ENCODE measurements at regions not wholly inside any gene's neighbourhood (a gene's known extent, or its start where the extent isn't known, plus 50 kb on each side); places are given as distances from the start of the nearest gene placed in this dataset.
"Not testable (repeated sequence)": the region's sequence is repeated elsewhere in the genome, so short reads cannot be mapped to it uniquely, and the experiment has no call there.

DNA sequence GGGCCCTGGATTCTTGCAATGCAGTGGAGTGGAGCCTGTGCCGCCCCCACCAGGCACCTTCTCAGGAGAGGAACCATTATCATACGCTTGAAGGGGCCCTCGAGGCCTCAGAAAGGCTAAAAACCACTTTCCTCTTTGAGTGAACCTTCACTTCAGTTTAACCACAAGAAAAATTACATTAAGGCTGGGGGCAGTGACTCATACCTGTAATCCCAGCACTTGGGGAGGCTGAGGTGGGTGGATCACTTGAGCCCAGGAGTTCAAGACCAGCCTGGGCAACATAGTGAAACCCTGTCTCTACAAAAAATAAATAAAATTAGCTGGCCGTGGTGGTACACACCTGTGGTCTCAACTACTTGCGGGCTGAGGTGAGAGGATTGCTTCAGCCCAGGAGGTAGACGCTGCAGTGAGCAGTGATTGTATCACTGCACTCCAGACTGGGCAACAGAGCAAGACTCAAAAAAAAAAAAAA is 165.8 kb upstream of the GRK3 start:
- DNase-seq: not testable (repeated sequence)

DNA sequence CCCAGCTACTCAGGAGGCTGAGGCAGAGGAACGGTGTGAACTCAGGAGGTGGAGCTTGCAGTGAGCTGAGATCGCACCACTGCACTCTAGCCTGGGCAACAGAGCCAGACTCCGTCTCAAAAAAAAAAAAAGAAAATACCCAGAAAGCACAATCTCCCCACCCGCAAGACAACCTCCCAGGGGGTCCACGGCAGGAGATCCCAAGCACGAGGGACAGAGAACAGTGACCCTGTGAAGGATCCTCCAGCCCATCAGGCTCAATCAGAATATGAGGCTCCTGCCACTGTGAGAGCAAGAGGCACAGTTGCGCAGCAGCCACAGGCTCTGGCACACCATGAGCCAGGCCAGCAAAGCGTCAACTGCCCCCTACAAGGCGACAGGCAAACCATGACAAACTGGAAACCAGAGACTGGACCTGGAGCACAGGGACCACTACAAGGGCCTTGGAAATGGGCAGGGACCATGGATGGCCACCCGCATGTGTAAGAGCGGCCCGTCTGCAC is 164.8 kb upstream of the GRK3 start:
- no peak for DNase-seq

DNA sequence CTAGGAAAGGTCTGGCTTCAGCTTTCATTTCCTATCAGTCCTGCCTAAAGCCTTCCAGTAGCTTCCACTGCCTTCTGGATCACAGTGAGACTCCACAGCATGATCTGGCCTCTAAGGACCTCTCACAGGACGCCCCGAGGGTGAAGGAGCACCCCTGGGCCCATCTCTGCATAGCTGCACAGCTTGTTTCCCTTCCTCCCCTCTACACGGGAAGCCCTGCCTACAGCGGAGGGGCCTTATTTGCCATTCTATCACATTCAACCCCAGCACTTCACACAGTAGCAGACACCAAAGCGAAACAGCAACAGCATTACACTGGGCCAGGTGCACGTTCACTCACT is 162.3 kb upstream of the GRK3 start:
- DNase-seq: no peak

DNA sequence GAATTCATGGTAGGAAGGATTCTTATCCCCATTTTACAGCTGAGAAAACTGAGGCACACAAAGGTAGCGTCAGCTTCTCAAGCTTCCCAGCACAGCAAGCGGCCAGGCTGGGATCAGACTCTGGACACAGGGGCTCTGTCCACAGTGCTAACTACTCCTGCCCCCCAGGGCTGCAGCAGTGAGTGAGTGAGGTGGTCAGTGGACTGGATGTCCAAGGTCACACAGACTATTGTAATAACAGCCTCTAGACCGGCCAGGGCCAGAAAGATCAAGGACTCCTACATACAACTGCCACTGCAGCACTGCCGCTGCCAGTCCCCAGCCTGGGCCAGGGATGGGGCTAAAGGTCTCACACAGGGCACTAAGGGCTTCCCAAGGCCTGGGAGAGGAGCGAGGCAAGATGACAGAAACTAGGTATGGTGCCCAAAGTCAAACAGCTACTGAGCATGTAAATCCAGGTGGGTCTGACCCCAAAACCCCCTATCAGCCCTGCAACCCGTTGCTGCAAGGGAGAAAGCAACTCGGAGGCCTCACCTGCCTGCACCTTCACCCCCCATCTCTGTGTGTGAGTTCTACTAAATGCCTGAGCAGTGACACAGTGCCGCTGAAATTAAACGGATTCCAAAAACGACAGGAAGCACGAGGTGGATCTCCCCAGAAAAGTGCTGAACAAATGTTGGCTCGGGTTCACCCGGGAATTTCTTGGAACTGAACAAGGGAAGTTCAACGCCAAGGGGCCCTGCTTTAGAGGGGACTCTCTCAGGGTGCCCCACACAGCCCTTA is 161.8 kb upstream of the GRK3 start:
- no peak for DNase-seq

DNA sequence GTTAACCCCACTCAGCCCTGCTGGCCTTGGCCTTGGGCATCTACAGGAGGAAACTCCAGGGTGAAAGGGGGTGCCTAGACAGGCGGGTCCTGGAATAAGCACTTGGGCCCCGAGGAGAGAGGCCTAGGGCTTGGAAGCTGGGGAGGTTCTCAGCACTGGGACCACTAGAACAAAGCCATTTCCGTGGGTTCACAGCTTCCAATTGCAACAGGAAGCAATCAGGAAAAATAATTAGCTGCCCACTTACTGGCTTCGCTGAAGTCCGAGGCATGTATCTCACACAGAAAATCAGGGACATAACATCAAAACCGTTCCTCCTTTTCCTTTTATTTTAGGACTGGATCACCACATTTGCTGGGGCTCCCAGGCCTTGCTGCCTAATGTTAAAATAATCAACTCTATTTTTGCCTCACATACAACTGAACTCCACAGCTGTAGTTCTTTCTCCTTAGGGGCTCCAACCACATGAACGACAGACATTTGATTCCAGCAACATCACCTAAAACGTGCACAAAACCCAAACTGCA is 161.1 kb upstream of the GRK3 start:
- no peak for DNase-seq

DNA sequence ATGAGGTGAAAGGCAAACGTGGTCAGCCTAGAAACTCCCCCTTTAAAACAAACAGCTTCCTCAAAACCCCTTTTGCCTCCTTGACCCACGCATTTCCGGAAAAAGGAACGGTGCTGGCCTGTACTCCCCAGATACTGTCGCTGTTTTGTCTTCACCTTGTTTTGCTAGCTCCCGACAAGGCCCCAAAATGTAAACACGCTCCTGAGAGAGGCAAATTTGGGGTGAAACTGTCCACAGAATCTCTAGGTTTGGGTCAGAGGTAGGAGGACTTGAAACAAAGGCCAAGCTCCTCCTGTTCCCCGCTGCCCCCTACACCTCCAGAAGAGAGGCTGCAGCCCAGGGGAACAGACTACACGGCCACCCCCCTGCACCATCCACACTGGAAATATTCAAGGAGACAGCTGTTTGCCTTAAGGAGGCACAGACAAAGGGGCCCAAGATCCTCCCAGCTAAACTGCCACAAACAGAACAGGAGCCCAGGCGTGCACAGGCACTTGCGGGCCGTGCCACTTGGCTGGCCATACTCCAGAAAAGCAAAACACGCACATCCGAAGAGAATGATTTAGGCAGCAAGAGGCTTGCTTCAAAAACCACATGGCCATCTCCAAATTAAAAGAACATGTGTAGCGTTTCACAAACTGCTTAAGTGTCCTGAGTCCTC is 160.5 kb upstream of the GRK3 start:
- DNase-seq: no peak

DNA sequence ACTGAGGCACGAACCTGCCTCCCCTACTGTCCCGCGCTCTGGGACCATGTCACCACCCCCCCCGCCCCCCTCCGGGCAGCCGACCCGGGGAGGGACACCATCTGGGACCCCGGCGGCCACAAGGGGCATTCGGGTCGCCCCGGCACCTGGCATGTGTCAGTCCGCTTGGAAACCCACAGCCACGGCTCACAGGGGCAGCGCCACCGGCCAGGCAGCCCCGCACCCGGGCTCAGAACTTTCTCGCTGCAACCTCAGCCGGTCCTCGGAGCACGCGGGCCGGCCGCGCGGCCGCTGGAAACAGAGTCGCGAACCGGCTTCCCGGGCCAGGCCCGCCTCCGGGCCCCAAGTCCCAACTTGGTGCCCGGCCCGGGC is 159.9 kb upstream of the GRK3 start:
- DNase-seq: no peak

DNA sequence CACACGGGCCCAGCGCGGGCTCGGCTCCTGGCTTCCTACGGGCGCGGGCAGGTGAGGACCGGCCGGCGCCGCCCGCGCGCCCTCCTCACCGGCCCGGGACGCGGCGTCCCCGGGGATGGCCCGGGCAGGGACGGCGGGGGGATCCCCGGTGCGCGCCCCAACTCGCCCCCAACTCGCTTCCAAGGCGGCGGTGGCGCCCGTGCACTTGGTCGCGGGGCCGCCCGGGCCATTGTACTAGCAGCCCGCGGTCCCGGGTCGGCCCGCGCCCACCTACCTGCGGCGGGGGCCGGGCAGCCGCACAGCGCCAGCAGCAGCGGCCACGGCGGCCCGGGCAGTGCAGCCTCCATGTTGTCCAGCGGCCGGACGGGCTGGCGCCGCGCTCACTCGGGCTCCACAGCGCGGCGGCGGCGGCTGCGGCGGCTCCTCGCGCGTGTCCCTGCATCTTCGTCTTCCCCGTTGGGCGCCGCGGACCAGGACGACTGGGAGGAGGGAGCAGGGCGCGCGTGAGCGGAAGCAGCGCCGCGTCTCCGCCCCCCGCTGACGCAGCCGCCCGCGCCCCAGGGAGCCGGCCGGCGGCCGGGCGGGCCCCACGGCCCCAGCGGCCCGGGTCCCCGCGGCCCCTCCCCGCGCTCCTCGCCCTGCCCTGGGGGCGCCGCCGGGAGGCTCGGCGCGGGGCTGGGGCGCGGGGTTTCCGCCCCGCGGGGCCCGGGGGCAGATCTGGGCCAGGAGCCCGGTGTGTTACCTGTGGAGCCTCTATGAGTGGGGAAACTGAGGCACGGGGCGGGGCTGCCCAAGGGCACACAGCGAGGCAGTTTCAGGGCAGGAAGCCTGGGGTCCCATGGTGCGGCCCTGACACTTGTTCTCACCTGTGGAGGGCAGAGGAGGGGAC is 159.3 kb upstream of the GRK3 start:
- no peak for DNase-seq

DNA sequence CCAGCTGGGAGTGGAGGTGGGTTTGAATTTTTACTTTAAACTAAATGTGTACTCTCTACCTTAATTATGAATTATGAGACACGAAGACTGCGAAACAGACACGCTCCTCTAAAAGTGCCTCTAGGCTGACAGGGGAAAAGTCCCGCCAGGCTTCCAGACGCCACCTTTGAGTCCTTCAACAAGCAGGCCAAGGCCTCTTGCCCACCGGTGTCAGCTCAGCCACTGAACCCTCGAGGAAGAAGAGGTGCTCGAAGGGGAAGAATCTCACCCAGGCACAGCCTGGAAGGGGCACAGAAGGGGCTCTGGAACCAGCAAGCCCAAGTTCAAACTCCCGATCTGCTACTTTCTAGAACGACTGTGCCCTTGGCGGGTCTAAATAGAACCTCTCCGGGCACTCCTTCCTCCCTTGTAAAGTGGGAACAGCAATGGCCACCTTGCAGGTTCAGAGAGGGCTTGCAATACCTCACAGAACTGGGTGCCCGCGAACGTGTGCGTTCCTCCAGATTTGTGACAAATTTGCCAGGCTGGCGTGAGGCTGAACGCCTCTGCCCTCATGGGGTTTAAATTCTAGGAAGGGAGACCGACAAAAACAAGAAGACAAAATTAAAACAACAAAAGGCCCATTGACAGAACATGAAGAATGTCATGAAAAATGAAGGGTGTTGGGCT is 158.5 kb upstream of the GRK3 start:
- DNase-seq: no peak

DNA sequence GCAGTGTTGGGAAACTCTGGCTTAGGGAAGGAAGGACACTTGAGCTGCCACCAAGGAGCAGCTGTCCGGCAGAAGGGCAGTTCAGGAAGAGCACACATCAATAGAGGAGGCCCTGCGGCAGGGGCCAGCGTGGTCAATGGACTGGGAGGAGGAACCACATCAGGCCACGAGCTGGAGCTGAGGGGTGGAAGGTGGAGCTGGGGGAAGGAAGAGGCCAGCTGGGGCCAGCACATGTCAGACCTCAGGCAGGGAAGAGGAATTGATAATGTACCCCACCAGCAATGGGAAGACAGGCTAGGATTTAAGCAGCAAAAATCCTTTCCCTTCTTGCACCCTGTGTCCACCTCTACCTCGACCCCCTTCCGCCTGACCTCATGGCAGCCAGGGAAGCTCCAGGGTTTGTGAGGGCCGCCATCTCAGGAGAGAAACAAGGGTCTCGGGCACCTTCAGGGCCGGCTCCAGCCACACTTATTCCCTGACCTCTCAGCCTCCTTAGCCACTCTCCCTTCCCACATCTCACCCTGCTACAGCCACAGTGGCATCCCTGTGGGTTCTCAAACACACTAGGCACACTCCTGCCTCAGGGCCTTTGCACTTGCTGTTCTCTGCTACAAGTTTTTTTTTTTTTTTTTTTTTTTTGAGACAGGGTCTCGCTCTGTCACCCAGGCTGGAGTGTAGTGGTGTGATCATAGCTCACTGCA is 157.8 kb upstream of the GRK3 start:
- no peak for DNase-seq

DNA sequence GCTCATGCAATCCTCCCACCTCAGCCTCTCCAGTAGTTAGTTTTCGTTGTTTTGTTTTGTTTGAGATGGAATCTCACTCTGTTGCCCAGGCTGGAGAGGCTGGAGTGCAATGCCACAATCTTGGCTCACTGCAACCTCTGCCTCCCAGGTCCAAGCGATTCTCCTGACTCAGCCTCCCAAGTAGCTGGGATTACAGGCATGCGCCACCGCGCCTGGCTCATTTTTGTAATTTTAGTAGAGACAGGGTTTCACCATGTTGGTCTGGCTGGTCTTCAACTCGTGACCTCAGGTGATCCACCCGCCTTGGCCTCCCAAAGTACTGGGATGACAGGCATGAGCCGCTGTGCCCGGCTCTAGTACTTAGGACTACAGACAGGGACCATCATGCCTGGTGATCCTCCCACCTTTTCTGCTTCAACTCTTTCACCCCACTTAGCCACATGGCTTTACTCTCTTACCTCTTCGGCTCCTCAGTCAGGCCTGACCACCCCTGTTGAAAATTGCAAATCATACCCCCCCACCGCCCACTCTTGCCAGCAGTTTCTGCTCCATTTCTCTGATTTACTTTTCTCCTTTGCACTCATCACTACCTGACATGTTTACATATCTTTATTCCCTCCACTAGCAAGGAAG is 157.1 kb upstream of the GRK3 start:
- DNase-seq: no peak

DNA sequence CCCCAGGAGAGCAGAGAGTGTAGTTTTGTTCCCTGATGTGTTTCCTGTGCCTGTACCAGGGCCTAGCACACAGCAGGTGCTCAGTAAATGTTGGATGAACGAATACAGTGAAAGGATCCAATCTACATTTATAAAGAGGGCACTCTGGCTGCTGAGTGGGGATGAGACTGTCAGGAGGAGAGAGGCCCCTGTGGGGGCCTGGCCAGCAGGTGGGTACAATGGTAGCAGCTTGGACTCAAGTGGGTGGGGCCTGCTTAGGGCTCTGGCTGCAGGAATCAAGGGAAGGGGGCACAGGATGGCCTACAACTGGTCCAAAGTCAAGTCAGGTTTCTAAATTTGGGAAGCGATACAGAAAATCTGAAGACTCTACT is 156.6 kb upstream of the GRK3 start:
- DNase-seq: no peak

DNA sequence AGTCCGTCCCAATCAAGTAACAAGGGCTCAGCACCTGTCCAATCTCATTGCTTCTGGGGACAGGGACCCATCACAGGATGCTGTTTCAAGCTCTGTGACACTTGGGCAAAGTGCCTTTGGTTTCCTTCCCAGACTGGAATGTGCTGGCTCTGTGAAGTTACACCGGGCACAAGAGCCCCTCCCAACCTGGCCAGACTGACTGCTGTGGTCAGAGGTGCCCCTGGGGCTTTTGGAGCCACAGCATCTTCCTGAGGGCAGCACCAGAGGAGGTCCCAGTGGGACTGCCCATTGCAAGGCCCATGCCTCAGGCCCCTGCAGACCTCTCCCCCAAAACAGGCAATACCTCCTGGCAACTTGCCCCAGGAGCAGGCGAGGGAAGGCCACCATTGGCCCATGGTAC is 155.2 kb upstream of the GRK3 start:
- DNase-seq: no peak

DNA sequence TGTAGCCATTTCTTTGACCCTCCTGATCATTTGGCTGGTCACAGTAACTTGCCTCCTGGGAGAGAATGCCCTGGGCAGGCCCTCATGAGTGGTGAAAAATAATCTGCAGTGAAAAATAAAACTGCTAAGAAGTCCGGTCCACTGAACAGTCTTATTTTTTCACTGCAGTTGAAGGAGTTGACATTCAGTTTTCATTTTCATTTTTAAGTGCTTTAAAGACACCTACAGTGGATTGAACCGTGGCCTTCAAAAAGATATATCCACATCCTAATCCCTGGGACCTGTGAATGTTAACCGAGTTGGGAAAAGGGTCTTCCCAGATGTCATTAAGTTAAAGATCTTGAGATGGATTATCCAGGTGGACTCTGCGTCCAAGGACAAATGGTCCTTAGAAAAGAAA is 153.6 kb upstream of the GRK3 start:
- DNase-seq: no peak

DNA sequence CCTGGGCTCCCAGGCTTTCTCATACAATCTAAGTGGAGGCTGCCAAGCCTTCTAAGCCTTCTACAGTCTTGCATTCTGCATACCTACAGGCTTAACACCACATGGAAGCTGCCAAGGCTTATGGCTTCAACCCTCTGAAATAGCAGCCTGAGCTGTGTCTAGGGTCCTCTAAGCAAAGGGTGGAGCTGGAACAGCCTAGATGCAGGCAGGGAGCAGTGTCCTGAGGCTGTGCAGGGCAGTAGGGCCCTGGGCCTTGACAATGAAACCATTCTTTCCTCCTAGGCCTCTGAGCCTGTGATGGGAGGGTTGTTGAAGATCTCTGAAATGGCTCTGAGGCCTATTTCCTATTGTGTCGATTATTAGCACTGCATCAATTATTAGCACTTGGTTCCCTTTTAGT is 150.9 kb upstream of the GRK3 start:
- DNase-seq: no peak

DNA sequence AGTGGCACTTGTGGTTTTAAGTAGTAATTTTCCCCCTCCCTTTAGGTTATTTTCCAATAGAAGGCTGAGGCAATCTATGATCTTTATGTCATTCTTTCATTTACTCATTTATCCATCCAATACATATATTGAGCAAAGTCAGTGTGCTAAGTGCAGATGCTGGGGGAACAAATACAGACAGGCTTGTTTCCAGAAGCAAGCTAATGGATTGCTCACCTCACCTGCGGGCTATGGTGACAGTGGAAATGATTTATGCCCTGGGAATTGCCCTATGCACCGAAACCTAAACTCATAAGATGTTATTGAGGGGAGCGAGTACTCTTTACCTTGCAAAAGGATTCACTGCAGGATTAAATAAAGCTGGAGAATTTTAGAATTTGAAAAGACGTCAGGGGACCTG is 148.7 kb upstream of the GRK3 start:
- not testable (repeated sequence) for DNase-seq

DNA sequence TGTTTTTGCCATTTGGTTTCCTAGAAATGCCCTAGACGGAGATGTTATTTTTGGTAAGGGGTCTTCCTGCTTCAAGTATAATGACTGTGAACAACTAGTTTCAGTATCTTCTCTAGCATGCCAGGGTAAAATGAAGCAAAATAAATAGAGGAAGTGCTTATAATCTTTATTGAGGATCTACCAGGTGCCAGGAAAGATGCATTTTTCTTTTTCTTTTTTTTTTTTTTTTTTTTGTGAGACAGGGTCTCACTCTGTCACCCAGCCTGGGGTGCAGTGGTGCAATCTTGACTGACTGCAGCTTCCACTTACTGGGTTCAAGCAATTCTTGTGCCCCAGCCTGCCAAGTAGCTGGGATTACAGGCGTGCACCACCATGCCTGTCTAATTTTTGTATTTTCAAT is 146.6 kb upstream of the GRK3 start:
- not testable (repeated sequence) for DNase-seq

DNA sequence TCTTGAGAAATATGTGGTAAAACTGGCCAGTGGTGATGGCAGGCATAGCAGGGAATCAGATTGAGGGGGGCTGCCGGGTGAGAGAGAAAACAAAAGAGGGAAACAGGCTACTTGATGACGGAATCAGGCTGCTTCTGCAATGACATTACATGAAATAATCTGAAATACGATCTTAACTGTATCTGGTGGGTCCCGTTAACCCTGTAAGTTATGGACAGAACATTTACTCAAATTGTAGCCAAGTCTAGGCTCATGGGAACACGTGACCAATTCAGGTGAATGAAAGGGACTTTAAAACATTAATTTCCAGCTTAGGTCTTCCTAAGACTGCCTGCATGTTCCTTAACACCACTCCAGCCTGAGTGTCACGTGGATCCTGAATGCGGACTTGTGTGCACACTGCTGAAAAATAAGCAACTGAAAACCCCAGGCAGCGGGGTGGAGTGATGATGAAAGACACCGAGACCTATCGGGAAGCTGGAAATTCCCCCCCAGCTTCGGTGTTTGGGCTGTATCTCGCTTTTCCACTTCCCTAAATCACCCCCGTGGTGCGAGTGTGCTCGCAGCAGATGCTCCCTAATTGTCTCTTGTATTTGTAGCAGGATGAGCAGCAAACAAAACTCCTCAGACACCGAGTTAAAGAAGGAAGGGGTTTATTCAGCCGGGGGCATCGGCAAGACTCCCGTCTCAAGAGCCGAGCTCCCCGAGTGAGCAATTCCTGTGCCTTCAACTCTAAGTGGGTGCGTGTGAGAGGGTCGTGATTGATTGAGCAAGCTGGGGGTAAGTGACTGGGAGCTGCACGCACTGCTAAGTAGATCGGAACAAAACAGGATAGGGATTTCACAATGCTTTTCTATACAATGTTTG is 145.0 kb upstream of the GRK3 start:
- DNase-seq: no peak

DNA sequence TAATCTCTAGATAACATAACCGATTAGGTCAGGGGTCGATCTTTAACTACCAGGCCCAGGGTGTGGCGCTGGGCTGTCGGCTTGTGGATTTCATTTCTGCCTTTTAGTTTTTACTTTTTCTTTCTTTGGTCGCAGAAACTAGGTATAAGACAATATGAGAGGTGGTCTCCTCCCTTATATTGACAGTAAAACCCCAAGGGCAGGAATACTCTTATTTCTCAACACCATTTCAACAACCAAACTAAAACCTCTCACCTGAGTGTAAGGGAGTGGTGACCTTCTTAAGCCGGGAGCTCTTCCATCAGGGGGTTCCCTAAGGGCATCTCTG is 144.4 kb upstream of the GRK3 start:
- DNase-seq: not testable (repeated sequence)

DNA sequence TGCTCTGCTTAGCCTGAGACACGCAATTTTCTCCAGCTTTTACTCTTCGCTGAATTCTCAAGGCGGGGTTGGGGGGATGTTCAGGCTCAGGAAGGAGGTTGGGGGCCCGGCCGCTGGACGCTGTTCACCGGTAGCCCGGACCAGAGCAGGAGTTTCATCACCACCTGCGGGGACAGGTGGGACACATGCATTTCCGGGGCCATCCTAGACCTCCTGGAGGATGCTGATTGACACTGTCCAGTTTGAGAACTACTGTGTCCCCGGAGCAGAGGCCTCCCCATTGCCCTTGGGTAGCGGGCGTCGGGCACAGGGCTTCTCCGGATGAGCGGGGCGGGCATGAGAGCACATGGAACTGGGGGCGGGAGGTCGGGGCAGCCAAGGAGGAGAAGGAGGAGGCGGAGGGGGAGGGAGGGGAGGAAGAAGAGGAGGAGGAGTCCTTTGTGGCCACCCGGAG is 144.0 kb upstream of the GRK3 start:
- DNase-seq: no peak
